Gastroesophageal sphincter (tissue), 3 donors: ENCODE measurements at regions not wholly inside any gene's neighbourhood (a gene's known extent, or its start where the extent isn't known, plus 50 kb on each side); places are given as distances from the start of the nearest gene placed in this dataset.

ENCODE experiments used
- EP300 ChIP-seq: sonication (generic); formaldehyde crosslinking; IDR thresholded peaks from one replicate; pipeline ENCODE4 v1.6.1; 2017; ENCODE audit warnings: antibody characterized with exemption, mild to moderate bottlenecking
- POLR2A ChIP-seq, 2 donors: fragments of 450-650 bp; IDR thresholded peaks; one replicate each; pipeline ENCODE4 v1.6.1; 2017; ENCODE audit warnings: antibody characterized with exemption in 2 of 2, mild to moderate bottlenecking in 2 of 2, moderate library complexity in 1 of 2
- POLR2AphosphoS5 ChIP-seq: sonication (generic); formaldehyde crosslinking; IDR thresholded peaks from one replicate; pipeline ENCODE4 v1.6.1; 2017; ENCODE audit warnings: antibody characterized with exemption
- TF ChIP-seq, protein P1 (sequence below), 4 experiments: fragments of 200-600 bp in 2 of 4; fragments of 450-650 bp in 2 of 4; sonication (generic) in 1 of 4; IDR thresholded peaks; one replicate each; pipeline ENCODE4 v1.5.1; 2017 to 2019; ENCODE audit warnings: antibody characterized with exemption in 4 of 4, mild to moderate bottlenecking in 2 of 4, moderate library complexity in 2 of 4

DNA sequence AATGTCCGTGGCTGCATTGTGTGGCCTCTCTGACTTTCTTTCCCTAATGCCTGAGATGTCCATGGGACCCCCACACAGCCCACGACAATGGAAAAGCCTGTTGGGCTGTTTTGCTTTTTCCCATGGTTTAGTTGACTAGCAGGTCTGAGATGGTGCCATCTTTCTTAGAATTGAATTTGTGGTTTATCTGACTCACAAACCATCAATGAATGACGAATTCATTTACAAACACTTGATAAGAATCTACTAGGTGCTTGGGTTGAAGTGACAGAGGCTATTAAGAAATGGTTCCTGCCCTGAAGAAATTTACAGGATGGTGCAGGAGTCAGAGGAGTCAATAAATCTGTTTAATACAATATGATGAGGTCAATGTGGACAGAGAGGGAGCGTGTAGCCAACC is 75.4 kb downstream of the OTUD1 start:
- no peak for TF ChIP-seq POLR2AphosphoS5
- TF ChIP-seq, protein P1, sequence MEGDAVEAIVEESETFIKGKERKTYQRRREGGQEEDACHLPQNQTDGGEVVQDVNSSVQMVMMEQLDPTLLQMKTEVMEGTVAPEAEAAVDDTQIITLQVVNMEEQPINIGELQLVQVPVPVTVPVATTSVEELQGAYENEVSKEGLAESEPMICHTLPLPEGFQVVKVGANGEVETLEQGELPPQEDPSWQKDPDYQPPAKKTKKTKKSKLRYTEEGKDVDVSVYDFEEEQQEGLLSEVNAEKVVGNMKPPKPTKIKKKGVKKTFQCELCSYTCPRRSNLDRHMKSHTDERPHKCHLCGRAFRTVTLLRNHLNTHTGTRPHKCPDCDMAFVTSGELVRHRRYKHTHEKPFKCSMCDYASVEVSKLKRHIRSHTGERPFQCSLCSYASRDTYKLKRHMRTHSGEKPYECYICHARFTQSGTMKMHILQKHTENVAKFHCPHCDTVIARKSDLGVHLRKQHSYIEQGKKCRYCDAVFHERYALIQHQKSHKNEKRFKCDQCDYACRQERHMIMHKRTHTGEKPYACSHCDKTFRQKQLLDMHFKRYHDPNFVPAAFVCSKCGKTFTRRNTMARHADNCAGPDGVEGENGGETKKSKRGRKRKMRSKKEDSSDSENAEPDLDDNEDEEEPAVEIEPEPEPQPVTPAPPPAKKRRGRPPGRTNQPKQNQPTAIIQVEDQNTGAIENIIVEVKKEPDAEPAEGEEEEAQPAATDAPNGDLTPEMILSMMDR (IDR thresholded peaks at IDR 0.05): no peak
- no peak for TF ChIP-seq EP300
- no peak for TF ChIP-seq POLR2A (IDR thresholded peaks at IDR 0.05)
